ENCODE measurements at regions not wholly inside any gene's neighbourhood (a gene's known extent, or its start where the extent isn't known, plus 50 kb on each side); places are given as distances from the start of the nearest gene placed in this dataset.

- in situ Hi-C loops (cut with HindIII; ENCODE audit: low sequenced_read_pairs), result no loop called here
- no peak for TF ChIP-seq CTCF (IDR thresholded peaks at IDR 0.05; ENCODE audit: low read depth, low read length, missing control alignments)
- no peak overlapping the region for H3K4me3 ChIP-seq (ENCODE audit: low read depth, low read length)
- no peak for DNase-seq (ENCODE audit: low read depth)
Measured at GRCh38 chr3:180855364-180855763, 57.1 kb upstream of the FXR1 start.

GRCh38 chr3:180855956-180856355 lies 56.5 kb upstream of the FXR1 start:
- no peak for TF ChIP-seq CTCF (IDR thresholded peaks at IDR 0.05; ENCODE audit: low read depth, low read length, missing control alignments)
- H3K4me3 ChIP-seq (ENCODE audit: low read depth, low read length), result no peak overlapping the region
- no peak for DNase-seq (ENCODE audit: low read depth)
- in situ Hi-C loops (cut with HindIII; ENCODE audit: low sequenced_read_pairs), result no loop called here

GRCh38 chr3:180860180-180860858 lies 52.2 kb upstream of the FXR1 start:
- in situ Hi-C loops (cut with HindIII; ENCODE audit: low sequenced_read_pairs), result no loop called here
- no peak for DNase-seq (ENCODE audit: low read depth)
- no peak for TF ChIP-seq CTCF (IDR thresholded peaks at IDR 0.05; ENCODE audit: low read depth, low read length, missing control alignments)
- no peak overlapping the region for H3K4me3 ChIP-seq (ENCODE audit: low read depth, low read length)
